NCI-H146 treated with DMSO at 0.1 percent for 48 hours (cell line): ENCODE measurements at regions not wholly inside any gene's neighbourhood (a gene's known extent, or its start where the extent isn't known, plus 50 kb on each side); places are given as distances from the start of the nearest gene placed in this dataset.
A peak's percentile ranks its signal among the peaks of the same experiment; 100 is the strongest.

Experiments
- DNase-seq: peaks from one replicate; lab custom pipeline; 2025; ENCODE audit not compliant: unreplicated experiment; lab: John Stamatoyannopoulos, UW

DNA sequence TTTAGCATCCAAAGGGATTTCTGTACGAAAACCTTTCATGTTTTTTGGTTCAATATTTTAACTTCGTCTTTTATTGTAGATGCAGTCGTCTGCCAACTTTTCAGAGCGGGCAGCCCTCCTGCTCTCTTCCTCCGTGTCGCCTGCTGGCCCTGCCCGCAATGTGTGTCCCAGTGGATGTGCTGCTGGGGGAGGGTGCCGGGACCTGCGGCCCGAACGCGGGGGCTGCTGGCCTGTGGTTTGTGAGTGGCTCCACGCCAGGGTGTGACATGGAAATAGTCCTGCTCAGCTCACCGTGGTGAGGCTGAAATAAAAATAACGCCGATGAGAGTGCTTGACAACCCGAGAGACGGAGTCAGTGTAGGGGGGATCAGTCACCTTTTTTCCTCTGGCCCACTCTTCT, 59.7 kb upstream of the GRPEL1 start:
- no peak for DNase-seq

DNA sequence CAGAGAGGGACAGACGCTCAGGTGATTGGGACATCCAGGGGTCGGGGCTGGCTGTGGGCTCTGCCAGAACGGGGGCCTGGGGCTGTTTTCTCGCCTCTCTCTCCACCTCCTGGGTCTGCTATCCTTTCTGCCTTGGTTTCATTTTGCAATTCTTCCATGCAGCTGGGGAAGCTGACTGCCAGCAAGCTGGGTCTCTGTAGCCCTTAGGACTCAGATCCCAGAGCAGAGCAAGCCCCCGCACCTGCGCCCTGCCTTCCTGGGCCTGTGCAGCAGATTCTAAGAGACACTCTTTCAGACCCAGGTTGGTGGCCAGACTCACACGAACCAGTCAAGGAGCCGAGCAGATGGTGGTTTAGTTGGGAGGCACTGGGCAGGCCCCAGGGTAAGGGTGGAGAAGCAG, 59.1 kb upstream of the GRPEL1 start:
- no peak for DNase-seq

DNA sequence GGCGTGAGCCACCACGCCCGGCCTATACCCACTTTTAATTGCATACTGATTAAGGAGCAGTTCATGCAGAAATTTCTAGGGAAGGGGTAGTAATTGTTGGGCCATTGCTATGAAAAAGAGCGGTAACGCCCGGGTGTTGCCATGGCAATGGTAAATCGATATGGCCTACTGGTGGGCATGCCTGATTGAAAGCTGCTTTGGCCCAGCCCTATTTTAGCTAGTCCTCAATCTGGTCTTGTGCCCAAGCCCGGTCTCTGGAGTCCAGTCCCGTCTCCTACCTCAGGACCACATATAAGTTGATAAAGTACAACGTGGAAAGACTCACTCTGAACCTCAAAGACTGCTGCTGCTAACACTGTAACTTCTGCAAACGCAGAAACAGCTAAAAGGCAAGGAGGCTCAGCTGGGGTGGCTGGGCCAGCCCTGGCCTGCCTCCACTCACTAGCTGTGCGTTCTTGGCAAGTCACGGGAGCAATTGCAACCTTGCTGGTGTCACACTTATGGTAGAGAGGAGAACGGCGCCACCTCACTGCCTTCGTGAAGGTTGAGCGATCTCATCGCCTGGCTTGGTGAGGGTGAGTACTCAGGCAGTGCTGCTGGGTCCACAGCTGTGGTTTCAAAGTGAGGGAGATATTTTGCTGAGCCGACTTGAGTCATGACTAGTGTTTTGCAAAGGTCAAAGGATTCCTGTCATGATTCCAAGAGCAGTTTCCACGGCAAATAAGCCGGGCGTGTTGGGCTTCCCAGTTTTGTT, 57.0 kb upstream of the GRPEL1 start:
- DNase-seq = peak; percentile 28

GRCh38 chr4:7121866-7122653, 54.2 kb upstream of the GRPEL1 start:
- no peak for DNase-seq

GRCh38 chr4:7121174-7121573, 53.3 kb upstream of the GRPEL1 start:
- no peak for DNase-seq

GRCh38 chr4:7120341-7120740, 52.5 kb upstream of the GRPEL1 start:
- no peak for DNase-seq

- DNase-seq = no peak
Measured at GRCh38 chr4:7118013-7118832, 50.4 kb upstream of the GRPEL1 start.
